K562 (cell line): ENCODE measurements at regions not wholly inside any gene's neighbourhood (a gene's known extent, or its start where the extent isn't known, plus 50 kb on each side); places are given as distances from the start of the nearest gene placed in this dataset.

Experiments used
- ATAC-seq: fragments of 200-7000 bp; cut with Tn5 transposase; 3 replicates; pipeline ENCODE4 v1.9.1; 2020; ENCODE audit warnings: moderate library complexity
- BruUV-seq: library from RNA; stranded (reverse); fragments of 400-500 nt; replicated peaks from 2 replicates; lab custom pipeline; 2021; lab: Mats Ljungman, UMichigan
- CTCF ChIA-PET: fragments of 300-600 bp; formaldehyde crosslinking; extraction: SDS; loops from one replicate; lab custom pipeline; 2021; ENCODE audit warnings: low intra/inter-chr PET ratio; lab: Yijun Ruan, JAX
- POLR2A ChIA-PET: fragments of 300-600, 350-650 bp; sonication (Branson Sonifier 250); formaldehyde crosslinking; extraction: SDS; loops from one replicate; lab custom pipeline; 2021; ENCODE audit warnings: antibody characterized with exemption, inconsistent platforms; lab: Yijun Ruan, JAX
- DNase-seq, 4 experiments: peaks; one replicate each; pipeline versions ENCODE4 v3.0.0 to v3.0.0-alpha.2; 2011 to 2018; ENCODE audit warnings: low spot score in 3 of 4, mixed read lengths in 3 of 4; ENCODE audit errors: extremely low read depth in 1 of 4
- FAIRE-seq: peaks from 2 replicates; lab custom pipeline; 2011; peaks lifted over from hg19 to GRCh38; lab: Jason Lieb, UNC
- H2AFZ ChIP-seq: 2 replicates; pipeline ENCODE4 v1.6.0; 2011; ENCODE audit warnings: low read depth, low read length, control low read depth, inconsistent platforms
- H3K27ac ChIP-seq: fragments of 200-600 bp; 3 replicates; pipeline ENCODE4 v1.8.0; 2011; ENCODE audit warnings: low read depth, mild to moderate bottlenecking, control low read depth, inconsistent platforms, low read length, moderate library complexity, mixed read lengths; ENCODE audit errors: extremely low read depth
- H3K27me3 ChIP-seq, 2 experiments: fragments of 300-600 bp in 1 of 2; 2 replicates in 1 of 2; 3 replicates in 1 of 2; pipeline versions ENCODE4 v1.6.0 to v1.8.0; 2011; ENCODE audit warnings: inconsistent platforms in 2 of 2, low read length in 2 of 2, mild to moderate bottlenecking in 1 of 2, mixed read lengths in 1 of 2, moderate library complexity in 1 of 2; ENCODE audit not compliant: control insufficient read depth in 2 of 2, insufficient read depth in 2 of 2
- H3K36me3 ChIP-seq: fragments of 300-600 bp; 3 replicates; pipeline ENCODE4 v1.8.0; 2011; ENCODE audit warnings: mild to moderate bottlenecking, low read length, inconsistent platforms; ENCODE audit not compliant: control insufficient read depth, insufficient read depth
- H3K4me1 ChIP-seq, 2 experiments: fragments of 200-600 bp in 1 of 2; replicated peaks in 1 of 2; 2 replicates in 1 of 2; 3 replicates in 1 of 2; pipeline versions ENCODE4 v1.5.1 to v1.8.0; 2011; ENCODE audit warnings: inconsistent platforms in 2 of 2, low read length in 2 of 2, mild to moderate bottlenecking in 1 of 2, mixed read lengths in 1 of 2, moderate library complexity in 1 of 2; ENCODE audit not compliant: control insufficient read depth in 2 of 2, insufficient read depth in 2 of 2
- H3K4me2 ChIP-seq: 2 replicates; pipeline ENCODE4 v1.6.1; 2011; ENCODE audit warnings: low read length, control low read depth, inconsistent platforms, mixed read lengths; ENCODE audit not compliant: insufficient read depth
- H3K4me3 ChIP-seq: fragments of 200-600 bp; sonication (generic), shearing (Covaris generic); 2 replicates; pipeline ENCODE4 v1.5.1; 2016; ENCODE audit warnings: control low read depth, inconsistent platforms
- H3K79me2 ChIP-seq: fragments of 200-600 bp; 3 replicates; pipeline ENCODE4 v1.8.0; 2011; ENCODE audit warnings: low read length, inconsistent platforms; ENCODE audit not compliant: control insufficient read depth, insufficient read depth
- H3K9ac ChIP-seq, 2 experiments: 2 replicates each; pipeline versions ENCODE4 v1.6.0 to v1.6.1; 2011; ENCODE audit warnings: low read depth in 2 of 2, low read length in 2 of 2, control low read depth in 1 of 2, inconsistent platforms in 1 of 2, mild to moderate bottlenecking in 1 of 2, mixed read lengths in 1 of 2; ENCODE audit not compliant: insufficient read depth in 1 of 2
- H3K9me1 ChIP-seq: one replicate; pipeline ENCODE4 v1.6.0; 2011; ENCODE audit warnings: inconsistent platforms, mild to moderate bottlenecking, low read length, moderate library complexity; ENCODE audit not compliant: control insufficient read depth, insufficient read depth
- H3K9me3 ChIP-seq: replicated peaks from 2 replicates; pipeline ENCODE4 v1.5.1; 2011; ENCODE audit warnings: low read depth, low read length, inconsistent platforms; ENCODE audit not compliant: control insufficient read depth, insufficient read depth
- H4K20me1 ChIP-seq: replicated peaks from 2 replicates; pipeline ENCODE4 v1.6.1; 2011; ENCODE audit warnings: low read length, inconsistent platforms, mixed read lengths; ENCODE audit not compliant: control insufficient read depth, insufficient read depth
- ARNT ChIP-seq, 2 experiments: fragments of 450-650 bp; IDR thresholded peaks; 2 replicates each; pipeline ENCODE4 v1.6.1; 2016; ENCODE audit warnings: mild to moderate bottlenecking in 1 of 2
- CBFB ChIP-seq: sonication (generic); formaldehyde crosslinking; IDR thresholded peaks from 2 replicates; pipeline ENCODE4 v1.4.0; 2020; ENCODE audit warnings: mild to moderate bottlenecking, missing genetic modification reagents
- CC2D1A ChIP-seq: fragments of 450-650 bp; IDR thresholded peaks from 2 replicates; pipeline ENCODE4 v1.6.1; 2017; ENCODE audit warnings: mild to moderate bottlenecking
- GABPA ChIP-seq: fragments of 200-800 bp; sonication (Bioruptor generic); conservative IDR thresholded peaks from 2 replicates; pipeline ENCODE4 v1.6.1; 2016; ENCODE audit warnings: low read depth, missing genetic modification characterization, missing compliant biosample characterization
- HDAC1 ChIP-seq, 2 experiments: fragments of 450-650 bp; IDR thresholded peaks; 2 replicates each; pipeline ENCODE4 v1.6.1; 2016 to 2017; ENCODE audit warnings: inconsistent platforms in 1 of 2, mild to moderate bottlenecking in 1 of 2, moderate library complexity in 1 of 2
- ILK ChIP-seq: fragments of 450-650 bp; IDR thresholded peaks from 2 replicates; pipeline ENCODE4 v1.6.1; 2016; ENCODE audit warnings: missing genetic modification characterization, low read depth, mild to moderate bottlenecking, missing compliant biosample characterization, moderate library complexity, borderline replicate concordance
- MECOM ChIP-seq: fragments of 250-450 bp; sonication (Bioruptor Pico); IDR thresholded peaks from 2 replicates; pipeline ENCODE4 v1.8.0; 2022; ENCODE audit warnings: inconsistent platforms
- MTF1 ChIP-seq: fragments of 250-450 bp; sonication (Bioruptor Pico); IDR thresholded peaks from 2 replicates; pipeline ENCODE4 v1.9.0; 2021; ENCODE audit warnings: moderate library complexity, mild to moderate bottlenecking, inconsistent platforms, borderline replicate concordance
- NCOA2 ChIP-seq, 2 experiments: fragments of 450-650 bp; IDR thresholded peaks; 2 replicates each; pipeline ENCODE4 v1.6.1; 2018; ENCODE audit warnings: mild to moderate bottlenecking in 2 of 2, moderate library complexity in 1 of 2; ENCODE audit not compliant: partially characterized antibody in 2 of 2
- POLR2AphosphoS5 ChIP-seq: IDR thresholded peaks from 2 replicates; pipeline ENCODE4 v1.6.1; 2011; ENCODE audit warnings: mild to moderate bottlenecking, low read depth, low read length, moderate library complexity; ENCODE audit not compliant: control insufficient read depth, insufficient read depth
- PRMT5 ChIP-seq: sonication (generic); formaldehyde crosslinking; IDR thresholded peaks from 2 replicates; pipeline ENCODE4 v1.5.0; 2020; ENCODE audit warnings: missing genetic modification reagents
- RBM39 ChIP-seq: fragments of 200-400 bp; formaldehyde crosslinking; optimal IDR thresholded peaks from 2 replicates; pipeline ENCODE3; 2018; ENCODE audit warnings: low read depth, low read length
- SMAD1 ChIP-seq: fragments of 150-350 bp; IDR thresholded peaks from 2 replicates; pipeline ENCODE4 v1.6.1; 2014; ENCODE audit warnings: low read length, low read depth; ENCODE audit not compliant: partially characterized antibody
- ZNF146 ChIP-seq: IDR thresholded peaks from one replicate; pipeline ENCODE4 v1.6.1; 2018; ENCODE audit warnings: missing compliant biosample characterization; ENCODE audit not compliant: unreplicated experiment
- ZNF354B ChIP-seq: fragments of 250-450 bp; sonication (Bioruptor Pico); IDR thresholded peaks from 2 replicates; pipeline ENCODE4 v1.4.0; 2020
- ZNF436 ChIP-seq: fragments of 250-450, 450-650 bp; sonication (Bioruptor Pico); formaldehyde crosslinking; IDR thresholded peaks from 2 replicates; pipeline ENCODE4 v1.7.0; 2020; ENCODE audit warnings: mild to moderate bottlenecking
- ZNF780A ChIP-seq: fragments of 250-450 bp; sonication (Bioruptor Pico); IDR thresholded peaks from 2 replicates; pipeline ENCODE4 v1.5.0; 2021; ENCODE audit warnings: mild to moderate bottlenecking
- WGBS: fragments of 100-300 bp; shearing (Covaris generic); methylation state at CpG from one replicate; pipeline ENCODE4 v1.1.6; 2016; ENCODE audit warnings: low coverage, mixed read lengths; ENCODE audit not compliant: insufficient coverage; ENCODE audit errors: missing lambda C conversion rate; 5-methylcytosine and 5-hydroxymethylcytosine counted together
- in situ Hi-C: fragments of 300-500 bp; cut with MboI; formaldehyde crosslinking; loops from 4 replicates; pipeline ENCODE4 v1.15.0; 2018; ENCODE audit warnings: inconsistent platforms, mixed read lengths
- intact Hi-C: fragments of 100-400 bp; cut with micrococcal nuclease; formaldehyde crosslinking; loops from 2 replicates; pipeline ENCODE4 v1.14.2; 2022
- TF ChIP-seq, protein P1 (sequence below): fragments of 250-450 bp; sonication (Bioruptor Pico); IDR thresholded peaks from 2 replicates; pipeline ENCODE4 v1.8.0; 2022; ENCODE audit warnings: inconsistent platforms, mild to moderate bottlenecking, moderate library complexity, borderline replicate concordance
- TF ChIP-seq, protein P2 (sequence below): fragments of 450-650 bp; formaldehyde crosslinking; IDR thresholded peaks from 2 replicates; pipeline ENCODE4 v1.4.0; 2020; ENCODE audit warnings: mild to moderate bottlenecking, mixed read lengths

DNA sequence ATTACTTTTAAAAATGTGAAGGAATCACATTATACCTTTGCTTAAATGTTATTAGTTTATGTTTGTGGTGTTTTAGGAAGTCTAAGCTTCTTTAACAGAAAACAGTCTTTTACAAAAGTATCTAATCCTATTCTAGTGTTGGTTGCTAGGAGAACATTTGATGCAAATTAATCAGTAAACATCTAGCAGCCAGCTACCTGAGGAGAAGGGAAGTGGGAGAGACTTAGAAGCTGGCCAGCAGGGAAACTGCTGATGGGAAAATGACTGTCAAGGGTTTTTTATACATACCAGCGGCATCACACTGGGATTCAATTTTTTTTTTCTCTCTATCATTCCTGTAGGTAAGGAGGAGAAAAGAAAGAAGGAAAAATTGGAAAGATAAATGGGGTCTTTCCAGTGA lies 686.0 kb upstream of the MMS22L start:
- H3K9me3 ChIP-seq: no peaks in the 10 kb centered on the region
- ATAC-seq (no peak), FAIRE-seq (no peak), DNase-seq (no peak)
- H4K20me1 ChIP-seq: no peaks in the 10 kb centered on the region
- H3K9ac ChIP-seq: no peak overlapping the region
- no peak overlapping the region for H3K4me2 ChIP-seq
- no TSS peak for BruUV-seq
- no peaks in the 10 kb centered on the region for H3K4me1 ChIP-seq
- H3K9me1 ChIP-seq: no peaks in the 10 kb centered on the region
- intact Hi-C loops (no loop called here), in situ Hi-C loops (no loop called here)
- no peak for TF ChIP-seq CC2D1A
- TF ChIP-seq MECOM (CRISPR knock-in tag): no peak
- no peak for TF ChIP-seq GABPA (tag)
- no peak for TF ChIP-seq CBFB (CRISPR knock-in tag)
- TF ChIP-seq, protein P1, sequence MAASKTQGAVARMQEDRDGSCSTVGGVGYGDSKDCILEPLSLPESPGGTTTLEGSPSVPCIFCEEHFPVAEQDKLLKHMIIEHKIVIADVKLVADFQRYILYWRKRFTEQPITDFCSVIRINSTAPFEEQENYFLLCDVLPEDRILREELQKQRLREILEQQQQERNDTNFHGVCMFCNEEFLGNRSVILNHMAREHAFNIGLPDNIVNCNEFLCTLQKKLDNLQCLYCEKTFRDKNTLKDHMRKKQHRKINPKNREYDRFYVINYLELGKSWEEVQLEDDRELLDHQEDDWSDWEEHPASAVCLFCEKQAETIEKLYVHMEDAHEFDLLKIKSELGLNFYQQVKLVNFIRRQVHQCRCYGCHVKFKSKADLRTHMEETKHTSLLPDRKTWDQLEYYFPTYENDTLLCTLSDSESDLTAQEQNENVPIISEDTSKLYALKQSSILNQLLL (CRISPR knock-in tag): no peak
- no peak for TF ChIP-seq ILK
- TF ChIP-seq ZNF354B: no peak
- no peak for TF ChIP-seq NCOA2 (IDR thresholded peaks at IDR 0.05; ENCODE audit: partially characterized antibody in 2 of 2)
- no peak for TF ChIP-seq PRMT5
- no peak for TF ChIP-seq RBM39
- no peak for TF ChIP-seq ZNF146 (CRISPR knock-in tag)
- TF ChIP-seq, protein P2, sequence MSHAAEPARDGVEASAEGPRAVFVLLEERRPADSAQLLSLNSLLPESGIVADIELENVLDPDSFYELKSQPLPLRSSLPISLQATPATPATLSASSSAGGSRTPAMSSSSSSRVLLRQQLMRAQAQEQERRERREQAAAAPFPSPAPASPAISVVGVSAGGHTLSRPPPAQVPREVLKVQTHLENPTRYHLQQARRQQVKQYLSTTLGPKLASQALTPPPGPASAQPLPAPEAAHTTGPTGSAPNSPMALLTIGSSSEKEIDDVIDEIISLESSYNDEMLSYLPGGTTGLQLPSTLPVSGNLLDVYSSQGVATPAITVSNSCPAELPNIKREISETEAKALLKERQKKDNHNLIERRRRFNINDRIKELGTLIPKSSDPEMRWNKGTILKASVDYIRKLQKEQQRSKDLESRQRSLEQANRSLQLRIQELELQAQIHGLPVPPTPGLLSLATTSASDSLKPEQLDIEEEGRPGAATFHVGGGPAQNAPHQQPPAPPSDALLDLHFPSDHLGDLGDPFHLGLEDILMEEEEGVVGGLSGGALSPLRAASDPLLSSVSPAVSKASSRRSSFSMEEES: no peak
- TF ChIP-seq POLR2AphosphoS5: no peak
- no peak for TF ChIP-seq ZNF780A (CRISPR knock-in tag)
- no peak for TF ChIP-seq ZNF436 (CRISPR knock-in tag)
- no peak for TF ChIP-seq MTF1 (CRISPR knock-in tag)
- TF ChIP-seq HDAC1 (IDR thresholded peaks at IDR 0.05): no peak
- TF ChIP-seq SMAD1: no peak
- no peak for TF ChIP-seq ARNT (IDR thresholded peaks at IDR 0.05)
- no peaks in the 10 kb centered on the region for H3K36me3 ChIP-seq
- no peaks in the 10 kb centered on the region for H3K79me2 ChIP-seq
- WGBS: 0% methylated on average over 1 of the region's 1 CpG
- no peak overlapping the region for H3K4me3 ChIP-seq
- no peak overlapping the region for H3K27ac ChIP-seq
- CTCF ChIA-PET: no interaction called here
- no peaks in the 10 kb centered on the region for H3K27me3 ChIP-seq
- no peak overlapping the region for H2AFZ ChIP-seq
- POLR2A ChIA-PET: no interaction called here
